GM21515 (cell line): ENCODE measurements at regions not wholly inside any gene's neighbourhood (a gene's known extent, or its start where the extent isn't known, plus 50 kb on each side); places are given as distances from the start of the nearest gene placed in this dataset.

Source experiments
- ATAC-seq: cut with Tn5 transposase; IDR thresholded peaks from one replicate; pipeline ENCODE4 v1.9.1; 2021; ENCODE audit not compliant: unreplicated experiment

- no peak for ATAC-seq
Observed at GRCh38 chr6:4383910-4384638, 248.7 kb upstream of the ECI2 start.

DNA sequence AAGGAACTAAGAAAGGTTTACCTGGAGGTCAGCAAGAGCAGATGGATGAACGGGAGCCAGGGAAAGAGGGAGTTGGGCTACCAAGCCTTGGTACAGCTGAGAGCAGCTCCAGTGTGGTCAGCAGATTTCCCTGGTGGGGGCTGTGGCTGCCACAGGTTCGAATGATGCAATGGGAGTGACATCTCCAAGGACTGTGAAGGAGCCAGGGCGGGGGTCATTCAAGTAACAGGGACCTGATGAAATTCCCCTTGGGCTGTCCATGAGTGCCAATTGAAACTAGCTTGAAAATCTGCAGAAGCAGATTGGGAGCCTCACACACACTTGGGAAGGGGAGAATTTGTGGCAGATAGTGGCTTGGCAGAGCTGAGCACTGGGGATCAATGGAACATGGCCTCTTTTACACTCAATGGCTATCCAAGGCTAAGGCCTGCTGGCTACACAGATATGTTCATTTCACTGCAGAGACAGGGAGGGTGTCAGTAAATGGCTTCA lies 247.0 kb upstream of the ECI2 start:
- no peak for ATAC-seq

GRCh38 chr6:4381381-4381780 lies 246.0 kb upstream of the ECI2 start:
- no peak for ATAC-seq

GRCh38 chr6:4380881-4381281 lies 245.5 kb upstream of the ECI2 start:
- no peak for ATAC-seq

- ATAC-seq: no peak
Observed at GRCh38 chr6:4379958-4380357, 244.6 kb upstream of the ECI2 start.

DNA sequence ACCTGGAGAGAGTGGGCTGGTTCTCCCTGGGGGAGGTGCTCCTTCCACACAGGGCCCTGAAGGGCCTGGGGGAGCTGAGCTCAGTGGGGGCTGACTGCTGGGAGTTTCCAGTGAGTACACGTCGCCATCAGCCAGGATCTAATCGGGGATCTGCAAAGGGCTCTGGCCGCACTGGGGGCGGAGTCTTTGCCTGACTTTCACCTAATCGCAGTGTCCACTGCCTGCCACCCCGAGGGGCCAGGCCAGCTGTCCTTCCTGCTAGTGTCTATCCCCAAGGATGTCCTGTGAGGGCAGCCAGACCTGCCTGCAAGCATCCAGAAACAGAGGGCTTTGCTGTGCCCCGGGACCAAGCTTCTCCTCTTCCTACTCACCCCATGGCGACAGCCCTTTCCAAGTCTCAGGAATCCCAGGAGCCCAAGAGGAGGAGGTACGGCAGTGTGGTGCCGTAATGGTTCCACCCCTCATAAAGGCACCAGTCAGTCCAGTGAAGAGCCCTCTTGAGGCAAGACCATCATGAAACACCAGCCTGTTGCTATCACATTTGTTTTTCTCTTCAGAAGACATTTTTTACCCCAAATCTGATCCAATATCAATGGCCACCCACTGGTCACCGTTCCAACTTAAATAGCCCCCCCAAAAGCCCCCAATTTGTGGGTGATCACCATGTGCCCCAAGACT lies 243.1 kb upstream of the ECI2 start:
- ATAC-seq: no peak

DNA sequence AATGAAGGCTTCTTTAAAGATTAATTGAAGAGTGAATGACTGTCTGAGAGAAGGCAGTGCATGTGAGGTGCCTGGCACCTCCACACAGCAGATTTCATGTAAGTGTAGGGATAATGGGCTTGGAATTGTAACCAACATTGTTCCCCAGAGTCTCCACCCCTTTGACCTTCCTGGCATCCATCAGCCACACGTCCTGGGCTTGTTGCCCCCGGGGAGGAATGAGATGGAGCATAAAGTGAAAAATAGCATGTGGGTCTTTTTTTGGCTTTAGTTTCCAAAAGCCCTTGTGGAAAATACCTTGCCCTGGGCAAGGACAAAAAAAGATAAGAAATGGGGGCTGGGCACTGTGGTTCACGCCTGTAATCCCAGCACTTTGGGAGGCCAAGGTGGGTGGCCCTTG lies 242.2 kb upstream of the ECI2 start:
- ATAC-seq: no peak

DNA sequence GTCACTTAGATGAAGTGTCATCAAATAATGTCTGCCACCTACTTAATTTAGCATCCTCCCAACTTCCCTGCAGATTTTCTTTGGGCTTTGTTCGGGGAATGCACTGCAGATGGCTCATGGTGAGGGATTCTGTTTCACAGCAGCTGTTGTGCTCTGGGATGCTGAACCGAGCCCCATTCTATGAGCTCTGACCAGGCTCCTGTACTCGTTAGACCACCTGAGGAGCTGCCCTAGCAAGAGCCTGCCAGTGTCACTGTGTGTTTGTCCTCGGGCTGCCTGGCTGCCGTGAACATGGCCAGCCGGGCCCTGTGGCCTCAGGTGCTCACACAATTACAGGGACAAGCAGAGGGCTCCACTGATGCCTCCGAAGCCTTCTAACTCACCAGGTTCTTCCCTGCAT lies 238.8 kb upstream of the ECI2 start:
- no peak for ATAC-seq

DNA sequence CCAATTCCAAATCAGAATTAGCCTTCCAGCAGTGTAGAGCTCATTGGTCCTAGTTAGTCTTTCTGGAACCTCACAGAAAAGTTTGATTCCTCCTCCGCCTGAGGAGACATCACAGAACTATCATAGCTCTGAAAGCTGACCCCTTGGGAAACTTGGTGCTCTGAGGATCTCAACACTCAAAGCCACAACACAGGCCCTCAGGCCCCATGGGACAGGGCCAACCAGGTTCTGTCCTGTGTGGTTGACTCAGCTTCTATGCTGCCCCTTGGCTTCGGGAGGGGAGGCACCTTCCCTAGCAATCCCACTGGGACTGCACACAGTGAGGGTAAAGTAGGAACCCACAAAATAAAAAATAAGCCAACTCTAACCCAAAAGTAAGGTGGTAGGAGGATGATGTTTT lies 237.5 kb upstream of the ECI2 start:
- no peak for ATAC-seq

GRCh38 chr6:4371207-4371921 lies 236.0 kb upstream of the ECI2 start:
- ATAC-seq: no peak

DNA sequence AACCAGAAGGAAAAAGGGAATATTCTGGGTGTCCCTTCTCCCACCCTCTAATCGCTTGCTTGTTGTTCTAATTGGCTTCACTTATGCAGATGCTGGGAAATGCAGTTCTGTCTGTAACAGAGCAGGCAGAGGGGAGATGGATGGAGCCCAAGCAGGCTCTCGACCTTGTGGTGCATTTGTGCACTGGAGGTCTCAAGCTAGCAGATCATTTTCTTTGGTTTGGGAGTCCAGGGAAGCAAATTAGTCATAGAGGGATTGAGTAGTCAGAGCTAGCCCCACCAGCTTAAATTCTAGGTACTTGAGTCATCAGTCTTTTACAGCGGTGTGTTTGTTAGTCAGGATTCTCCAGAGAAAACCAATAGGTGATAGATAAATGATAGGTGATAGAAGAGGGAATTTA lies 234.7 kb upstream of the ECI2 start:
- no peak for ATAC-seq

DNA sequence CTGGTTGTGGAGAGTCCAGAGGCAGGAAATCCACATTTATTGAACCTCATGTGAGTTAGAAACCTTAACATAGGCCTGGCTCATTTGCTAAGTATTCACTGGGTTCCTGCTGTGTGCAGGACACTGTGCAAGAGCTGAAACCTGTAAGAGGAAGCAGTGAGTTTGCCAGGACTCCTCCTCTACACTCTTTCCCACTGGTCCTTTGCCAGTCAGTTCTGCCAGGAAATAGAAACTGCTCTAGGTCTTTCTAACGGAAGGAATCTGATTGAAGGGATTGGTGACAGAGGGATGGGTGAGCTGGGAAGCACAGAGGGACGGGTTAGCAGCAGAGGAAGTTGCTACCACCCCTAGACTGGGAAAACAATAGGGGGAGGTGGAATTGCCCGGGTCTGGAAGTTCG lies 234.2 kb upstream of the ECI2 start:
- ATAC-seq: no peak

DNA sequence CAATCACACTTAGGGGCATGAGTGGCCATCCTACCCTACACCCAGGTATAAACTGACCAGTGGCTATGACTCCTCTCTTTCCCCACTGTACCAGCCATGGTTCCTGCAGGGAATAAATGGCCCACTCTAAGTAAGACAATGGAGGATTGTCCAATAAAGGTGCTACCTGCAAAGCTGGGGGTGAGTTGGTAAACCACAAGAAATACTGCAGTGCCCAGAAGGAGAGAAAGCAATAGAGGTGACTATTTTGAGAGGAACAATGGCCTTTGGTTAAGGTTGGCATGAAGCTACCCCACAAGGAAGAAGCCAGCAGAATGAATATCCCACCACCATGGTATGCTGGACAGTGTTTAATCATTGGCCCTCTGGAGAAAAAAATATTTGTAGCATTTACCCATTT lies 233.3 kb upstream of the ECI2 start:
- no peak for ATAC-seq

DNA sequence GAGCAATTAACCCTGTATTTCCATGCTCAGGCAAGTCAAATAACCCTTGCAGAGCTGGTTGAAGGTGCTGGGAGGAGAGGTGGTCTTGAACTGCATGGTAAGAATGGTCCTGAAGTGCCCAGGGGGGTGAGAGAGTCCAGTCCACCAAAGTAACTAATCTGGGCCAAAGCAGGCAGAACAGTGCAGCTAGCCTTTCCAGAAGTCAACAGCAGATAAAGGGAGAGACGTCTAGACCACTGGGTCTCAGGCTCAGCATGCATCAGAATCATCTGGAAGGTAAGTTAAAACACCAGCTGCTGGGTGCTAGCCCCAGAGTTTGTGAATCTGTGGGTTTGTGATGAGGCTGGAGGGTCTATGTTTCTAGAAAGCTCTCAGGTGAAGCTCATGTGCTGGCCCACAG lies 232.3 kb upstream of the ECI2 start:
- ATAC-seq: no peak

DNA sequence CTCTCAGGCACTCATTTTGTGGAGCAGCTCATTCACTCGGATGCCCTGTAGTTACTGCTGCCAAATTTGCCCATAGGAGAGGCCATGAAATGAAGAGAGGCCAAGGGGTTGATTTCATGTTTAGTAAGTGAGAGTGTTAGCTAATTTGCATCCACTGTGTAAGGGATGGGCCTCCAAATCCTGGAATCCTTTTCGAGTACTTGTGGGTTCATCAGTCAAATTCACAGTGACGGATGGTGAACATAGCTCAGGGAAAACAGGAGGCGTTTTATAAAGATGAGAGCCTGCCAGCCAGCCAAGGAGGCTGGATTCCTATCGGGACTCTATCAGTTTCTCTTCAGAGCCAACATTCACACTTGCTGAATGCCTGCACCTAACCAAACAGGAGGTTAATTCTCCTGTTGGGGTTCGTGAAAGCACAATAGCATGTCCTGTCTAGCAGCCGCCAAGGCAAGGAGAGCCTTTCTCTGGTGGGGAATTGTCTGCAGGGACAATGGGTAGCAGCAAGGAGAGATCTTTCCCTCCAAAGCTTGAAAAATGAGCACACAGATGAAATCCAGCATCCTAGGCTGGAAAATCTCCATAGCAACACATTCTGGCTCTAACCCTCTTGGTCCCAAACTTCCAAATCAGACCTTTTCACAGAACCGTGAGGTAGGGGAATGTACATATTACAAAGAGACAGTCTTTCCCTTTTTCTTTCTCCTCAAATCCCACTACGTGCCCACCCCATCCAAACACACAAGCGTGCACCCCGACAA lies 231.4 kb upstream of the ECI2 start:
- no peak for ATAC-seq

DNA sequence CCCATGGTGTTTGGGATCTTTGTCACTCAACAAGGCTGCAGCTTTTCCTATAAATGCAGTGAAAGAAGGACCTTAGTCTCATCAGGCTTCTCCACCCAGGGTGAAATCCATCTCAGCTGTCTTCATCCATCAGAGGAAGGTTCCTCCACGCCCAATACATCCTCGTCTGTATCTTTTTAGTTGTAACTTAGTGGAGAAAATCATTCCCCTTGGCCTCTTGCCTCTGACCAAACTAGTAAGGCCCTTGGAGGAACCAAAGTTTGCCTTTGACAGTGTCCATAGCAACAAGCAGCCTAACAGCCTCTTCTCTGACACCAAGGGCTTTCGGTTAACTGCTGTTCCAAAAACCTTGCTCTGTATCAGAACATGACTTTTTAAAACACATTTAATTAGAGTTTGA lies 230.3 kb upstream of the ECI2 start:
- no peak for ATAC-seq

- ATAC-seq: no peak
Observed at GRCh38 chr6:4364711-4365110, 229.3 kb upstream of the ECI2 start.

GRCh38 chr6:4364172-4364571 lies 228.8 kb upstream of the ECI2 start:
- no peak for ATAC-seq

GRCh38 chr6:4363656-4364055 lies 228.3 kb upstream of the ECI2 start:
- no peak for ATAC-seq

DNA sequence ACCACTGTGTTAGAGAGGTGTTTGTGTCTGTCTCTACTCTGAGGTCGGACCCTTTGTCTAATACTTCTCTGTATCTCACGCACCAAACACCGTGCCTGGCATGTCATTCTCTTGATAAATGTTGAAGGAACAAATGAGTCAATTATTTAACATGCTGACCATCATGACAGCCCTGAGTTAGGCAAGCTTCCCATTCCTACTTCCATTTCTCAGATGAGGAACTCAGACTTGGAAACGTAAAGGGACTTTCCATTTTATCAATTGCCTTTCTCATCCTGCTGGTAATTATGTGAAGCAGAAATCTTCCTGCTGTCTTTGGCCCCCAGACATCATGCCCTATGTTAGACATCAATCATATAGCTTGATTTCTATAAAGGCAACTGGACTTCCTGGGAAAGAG lies 227.0 kb upstream of the ECI2 start:
- no peak for ATAC-seq

- ATAC-seq: no peak
Observed at GRCh38 chr6:4360920-4361319, 225.5 kb upstream of the ECI2 start.
